Activated gamma-delta T cell treated with anti-CD3 and anti-CD28 coated beads, Interleukin-2, amount 50 U/mL, for 16 hours (primary cell): ENCODE measurements at regions not wholly inside any gene's neighbourhood (a gene's known extent, or its start where the extent isn't known, plus 50 kb on each side); places are given as distances from the start of the nearest gene placed in this dataset.
"Not testable (repeated sequence)": the region's sequence is repeated elsewhere in the genome, so short reads cannot be mapped to it uniquely, and the experiment has no call there.

Source experiments
- DNase-seq: peaks from one replicate; pipeline ENCODE4 v3.0.0-alpha.2; 2020; ENCODE audit warnings: low read depth

- DNase-seq = no peak
Measured at GRCh38 chr6:170043881-170044790, 246.7 kb downstream of the DLL1 start.

- no peak for DNase-seq
Measured at GRCh38 chr6:170043150-170043819, 247.6 kb downstream of the DLL1 start.

GRCh38 chr6:170042596-170043118 is 248.2 kb downstream of the DLL1 start:
- DNase-seq = no peak

GRCh38 chr6:170042123-170042522 is 248.8 kb downstream of the DLL1 start:
- no peak for DNase-seq

- no peak for DNase-seq
Measured at GRCh38 chr6:170041526-170041925, 249.4 kb downstream of the DLL1 start.

- DNase-seq = no peak
Measured at GRCh38 chr6:170040906-170041305, 250.0 kb downstream of the DLL1 start.

- no peak for DNase-seq
Measured at GRCh38 chr6:170040115-170040500, 250.8 kb downstream of the DLL1 start.

- no peak for DNase-seq
Measured at GRCh38 chr6:170039156-170040114, 251.4 kb downstream of the DLL1 start.

- DNase-seq = no peak
Measured at GRCh38 chr6:170038708-170039107, 252.2 kb downstream of the DLL1 start.

GRCh38 chr6:170038251-170038650 is 252.6 kb downstream of the DLL1 start:
- DNase-seq = no peak

GRCh38 chr6:170037541-170038250 is 253.2 kb downstream of the DLL1 start:
- DNase-seq = no peak

GRCh38 chr6:170036916-170037315 is 254.0 kb downstream of the DLL1 start:
- DNase-seq = no peak

- not testable (repeated sequence) for DNase-seq
Measured at GRCh38 chr6:170036367-170036766, 254.5 kb downstream of the DLL1 start.

GRCh38 chr6:170035901-170036304 is 255.0 kb downstream of the DLL1 start:
- no peak for DNase-seq

GRCh38 chr6:170035044-170035443 is 255.8 kb downstream of the DLL1 start:
- DNase-seq = no peak

GRCh38 chr6:170034294-170034693 is 256.6 kb downstream of the DLL1 start:
- no peak for DNase-seq

- DNase-seq = no peak
Measured at GRCh38 chr6:170033666-170034065, 257.2 kb downstream of the DLL1 start.

GRCh38 chr6:170032706-170033309 is 258.1 kb downstream of the DLL1 start:
- no peak for DNase-seq

- no peak for DNase-seq
Measured at GRCh38 chr6:170032197-170032596, 258.7 kb downstream of the DLL1 start.

GRCh38 chr6:170031684-170032121 is 259.2 kb downstream of the DLL1 start:
- no peak for DNase-seq
